ENCODE measurements at regions not wholly inside any gene's neighbourhood (a gene's known extent, or its start where the extent isn't known, plus 50 kb on each side); places are given as distances from the start of the nearest gene placed in this dataset.

- TF ChIP-seq CTCF (IDR thresholded peaks at IDR 0.05) (no peak), ZFX (IDR thresholded peaks at IDR 0.05; ENCODE audit: borderline replicate concordance) (no peak)
- H3K27ac ChIP-seq: no peak overlapping the region
These were observed 841.5 kb upstream of the FLRT2 start for GRCh38 chr14:84688297-84689025.

DNA sequence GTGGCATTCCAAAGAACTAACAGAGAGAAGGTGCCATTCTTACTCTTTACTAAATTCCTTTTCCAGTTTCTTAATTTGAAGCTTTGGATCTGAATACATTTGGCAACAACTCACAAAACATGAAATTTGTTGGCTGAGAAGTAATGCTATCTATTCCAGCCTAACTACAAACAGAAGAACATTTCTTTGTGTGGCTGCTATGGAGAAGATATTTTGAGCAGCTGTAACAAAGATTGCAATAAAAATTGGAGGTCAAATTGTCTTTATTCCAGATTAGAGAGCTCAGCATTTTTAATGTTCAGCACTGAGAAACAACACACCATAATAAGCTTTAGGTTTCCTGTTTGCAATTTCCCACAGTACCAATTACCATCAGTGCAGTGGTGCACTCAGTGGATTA is 835.8 kb upstream of the FLRT2 start:
- TF ChIP-seq CTCF (IDR thresholded peaks at IDR 0.05): no peak
- no peak for TF ChIP-seq ZFX (IDR thresholded peaks at IDR 0.05; ENCODE audit: borderline replicate concordance)
- no peak overlapping the region for H3K27ac ChIP-seq

GRCh38 chr14:84704601-84705000 is 825.3 kb upstream of the FLRT2 start:
- TF ChIP-seq CTCF (IDR thresholded peaks at IDR 0.05): no peak
- TF ChIP-seq ZFX (IDR thresholded peaks at IDR 0.05; ENCODE audit: borderline replicate concordance): no peak
- no peak overlapping the region for H3K27ac ChIP-seq

DNA sequence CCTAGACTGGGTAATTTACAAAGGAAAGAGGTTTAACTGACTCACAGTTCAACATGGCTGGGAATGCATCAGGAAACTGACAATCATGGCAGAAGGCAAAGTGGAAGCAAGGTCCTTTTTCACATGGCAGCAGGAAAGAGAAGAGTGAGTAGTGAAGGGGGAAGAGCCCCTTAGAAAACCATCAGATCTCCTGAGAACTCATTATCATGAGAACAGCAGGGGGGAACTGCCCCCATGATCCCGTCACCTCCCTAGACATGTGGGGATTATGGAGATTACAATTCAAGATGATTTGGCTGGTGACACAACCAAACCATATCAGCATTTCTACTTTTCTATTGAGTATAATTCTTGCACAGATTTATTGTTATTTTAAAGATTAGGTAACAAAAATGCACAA is 822.1 kb upstream of the FLRT2 start:
- no peak for TF ChIP-seq ZFX (IDR thresholded peaks at IDR 0.05; ENCODE audit: borderline replicate concordance)
- no peak for TF ChIP-seq CTCF (IDR thresholded peaks at IDR 0.05)

GRCh38 chr14:84708865-84709264 is 821.1 kb upstream of the FLRT2 start:
- TF ChIP-seq CTCF (IDR thresholded peaks at IDR 0.05) (no peak), ZFX (IDR thresholded peaks at IDR 0.05; ENCODE audit: borderline replicate concordance) (no peak)

More for the DNA sequence above, 822.1 kb upstream of the FLRT2 start:
- H3K27ac ChIP-seq: no peak overlapping the region

GRCh38 chr14:84726471-84726870 is 803.5 kb upstream of the FLRT2 start:
- no peak overlapping the region for H3K27ac ChIP-seq
- TF ChIP-seq CTCF (IDR thresholded peaks at IDR 0.05) (no peak), ZFX (IDR thresholded peaks at IDR 0.05; ENCODE audit: borderline replicate concordance) (no peak)

More at GRCh38 chr14:84708865-84709264, 821.1 kb upstream of the FLRT2 start:
- no peak overlapping the region for H3K27ac ChIP-seq

- no peak overlapping the region for H3K27ac ChIP-seq
- TF ChIP-seq CTCF (IDR thresholded peaks at IDR 0.05) (no peak), ZFX (IDR thresholded peaks at IDR 0.05; ENCODE audit: borderline replicate concordance) (no peak)
These were observed 780.6 kb upstream of the FLRT2 start for GRCh38 chr14:84749191-84749955.

All from 22Rv1 (cell line).